WTC11 (cell line): ENCODE measurements at regions not wholly inside any gene's neighbourhood (a gene's known extent, or its start where the extent isn't known, plus 50 kb on each side); places are given as distances from the start of the nearest gene placed in this dataset.

Experiments used
- ATAC-seq: fragments of 200-7000 bp; cut with Tn5 transposase; 2 replicates; pipeline ENCODE4 v1.10.0; 2021; ENCODE audit warnings: mild to moderate bottlenecking, moderate library complexity
- CTCF ChIA-PET: fragments of 300-600 bp; sonication (Branson Sonifier 250); formaldehyde crosslinking; loops from one replicate; lab custom pipeline; 2021; ENCODE audit warnings: antibody characterized with exemption; lab: Charles Lee
- POLR2A ChIA-PET: fragments of 350-600 bp; sonication (Branson Sonifier 250); formaldehyde crosslinking; loops from one replicate; lab custom pipeline; 2021; ENCODE audit warnings: antibody characterized with exemption; lab: Charles Lee
- DNase-seq: peaks from one replicate; pipeline ENCODE4 v3.0.0; 2021; ENCODE audit warnings: low spot score
- H3K27ac Mint-ChIP-seq: 2 replicates; pipeline ENCODE4 v1.8.0; 2021; ENCODE audit warnings: mixed read lengths
- H3K27me3 Mint-ChIP-seq: 2 replicates; pipeline ENCODE4 v1.8.0; 2021; ENCODE audit warnings: low read depth, mild to moderate bottlenecking, moderate library complexity, mixed read lengths
- H3K36me3 Mint-ChIP-seq: 2 replicates; pipeline ENCODE4 v1.8.0; 2021; ENCODE audit warnings: mixed read lengths
- H3K4me1 Mint-ChIP-seq: 2 replicates; pipeline ENCODE4 v1.8.0; 2022; ENCODE audit warnings: mixed read lengths
- H3K4me3 Mint-ChIP-seq: 2 replicates; pipeline ENCODE4 v1.8.0; 2021; ENCODE audit warnings: mild to moderate bottlenecking, moderate library complexity, mixed read lengths
- H3K9me3 Mint-ChIP-seq: 2 replicates; pipeline ENCODE4 v1.8.0; 2021; ENCODE audit warnings: mixed read lengths
- ATF2 ChIP-seq: sonication (generic); formaldehyde crosslinking; IDR thresholded peaks from 2 replicates; pipeline ENCODE4 v1.8.1; 2022; ENCODE audit warnings: low read depth, missing genetic modification reagents, borderline replicate concordance
- ATF3 ChIP-seq: sonication (generic); formaldehyde crosslinking; conservative IDR thresholded peaks from 2 replicates; pipeline ENCODE4 v1.8.1; 2022; ENCODE audit warnings: mild to moderate bottlenecking, missing genetic modification reagents
- CTCF ChIP-seq: fragments of 200-600 bp; IDR thresholded peaks from 2 replicates; pipeline ENCODE4 v1.8.0; 2022; ENCODE audit warnings: antibody characterized with exemption
- E2F1 ChIP-seq: sonication (generic); formaldehyde crosslinking; IDR thresholded peaks from 2 replicates; pipeline ENCODE4 v1.8.0; 2022; ENCODE audit warnings: mild to moderate bottlenecking, missing genetic modification reagents
- E2F5 ChIP-seq: sonication (generic); formaldehyde crosslinking; IDR thresholded peaks from 2 replicates; pipeline ENCODE4 v1.8.1; 2022; ENCODE audit warnings: mild to moderate bottlenecking, moderate library complexity, missing genetic modification reagents
- EMX1 ChIP-seq: fragments of 250-450 bp; sonication (Bioruptor Pico); IDR thresholded peaks from 2 replicates; pipeline ENCODE4 v1.8.0; 2021; ENCODE audit warnings: mild to moderate bottlenecking
- GRHL2 ChIP-seq: fragments of 250-450 bp; sonication (Bioruptor Pico); IDR thresholded peaks from 2 replicates; pipeline ENCODE4 v1.8.0; 2022; ENCODE audit warnings: mild to moderate bottlenecking, moderate library complexity; ENCODE audit not compliant: insufficient replicate concordance, severe bottlenecking
- HMGXB4 ChIP-seq: sonication (generic); formaldehyde crosslinking; IDR thresholded peaks from 2 replicates; pipeline ENCODE4 v1.8.1; 2023; ENCODE audit warnings: mild to moderate bottlenecking, moderate library complexity, missing genetic modification reagents
- JAZF1 ChIP-seq: fragments of 250-450 bp; sonication (Bioruptor Pico); IDR thresholded peaks from 2 replicates; pipeline ENCODE4 v1.9.0; 2021; ENCODE audit warnings: moderate library complexity, mild to moderate bottlenecking, inconsistent platforms
- KAT7 ChIP-seq: sonication (generic); formaldehyde crosslinking; IDR thresholded peaks from 2 replicates; pipeline ENCODE4 v1.8.1; 2023; ENCODE audit warnings: missing genetic modification reagents, mild to moderate bottlenecking, borderline replicate concordance
- NFATC4 ChIP-seq: fragments of 250-450 bp; sonication (Bioruptor Pico); IDR thresholded peaks from 2 replicates; pipeline ENCODE4 v1.9.0; 2021; ENCODE audit warnings: mild to moderate bottlenecking
- NFE2L1 ChIP-seq: sonication (generic); formaldehyde crosslinking; IDR thresholded peaks from 2 replicates; pipeline ENCODE4 v1.8.1; 2023; ENCODE audit warnings: missing genetic modification reagents
- NR1H2 ChIP-seq: sonication (generic); formaldehyde crosslinking; IDR thresholded peaks from 2 replicates; pipeline ENCODE4 v1.9.0; 2021; ENCODE audit warnings: mild to moderate bottlenecking, moderate library complexity, missing genetic modification reagents
- USF1 ChIP-seq: sonication (generic); formaldehyde crosslinking; IDR thresholded peaks from 2 replicates; pipeline ENCODE4 v1.8.0; 2022; ENCODE audit warnings: mild to moderate bottlenecking, missing genetic modification reagents
- ZBTB21 ChIP-seq: sonication (generic); formaldehyde crosslinking; IDR thresholded peaks from 2 replicates; pipeline ENCODE4 v1.8.1; 2023; ENCODE audit warnings: mild to moderate bottlenecking, missing genetic modification reagents, borderline replicate concordance
- ZMAT4 ChIP-seq: fragments of 250-450 bp; sonication (Bioruptor Pico); IDR thresholded peaks from 2 replicates; pipeline ENCODE4 v1.9.0; 2021; ENCODE audit warnings: mild to moderate bottlenecking
- ZNF121 ChIP-seq: sonication (generic); formaldehyde crosslinking; IDR thresholded peaks from 2 replicates; pipeline ENCODE4 v1.8.0; 2023; ENCODE audit warnings: missing genetic modification reagents
- ZNF396 ChIP-seq: fragments of 250-450 bp; sonication (Bioruptor Pico); IDR thresholded peaks from 2 replicates; pipeline ENCODE4 v1.8.0; 2021; ENCODE audit warnings: mild to moderate bottlenecking, moderate library complexity, borderline replicate concordance
- ZNF416 ChIP-seq: fragments of 250-450 bp; sonication (Bioruptor Pico); IDR thresholded peaks from 2 replicates; pipeline ENCODE4 v1.9.0; 2021; ENCODE audit warnings: mild to moderate bottlenecking, inconsistent platforms
- ZNF423 ChIP-seq: fragments of 250-450 bp; sonication (Bioruptor Pico); IDR thresholded peaks from 2 replicates; pipeline ENCODE4 v2.1.2; 2022; ENCODE audit warnings: mild to moderate bottlenecking, moderate library complexity
- ZNF425 ChIP-seq: fragments of 250-450 bp; sonication (Bioruptor Pico); conservative IDR thresholded peaks from 2 replicates; pipeline ENCODE4 v1.9.0; 2021; ENCODE audit warnings: mild to moderate bottlenecking

GRCh38 chr4:111880116-111880515 lies 265.1 kb upstream of the FAM241A start:
- no peak overlapping the region for H3K27ac Mint-ChIP-seq
- TF ChIP-seq ZNF416 (CRISPR knock-in tag) (no peak), ZMAT4 (CRISPR knock-in tag) (no peak), HMGXB4 (no peak), ZBTB21 (CRISPR knock-in tag) (no peak), KAT7 (CRISPR knock-in tag) (no peak), USF1 (CRISPR knock-in tag) (no peak), JAZF1 (no peak), NFE2L1 (CRISPR knock-in tag) (no peak), ZNF396 (CRISPR knock-in tag) (no peak), ATF3 (CRISPR knock-in tag) (no peak), ZNF121 (CRISPR knock-in tag) (no peak), NFATC4 (CRISPR knock-in tag) (no peak), EMX1 (CRISPR knock-in tag) (no peak), E2F1 (CRISPR knock-in tag) (no peak), ATF2 (CRISPR knock-in tag) (no peak), GRHL2 (CRISPR knock-in tag) (no peak), NR1H2 (no peak)
- TF ChIP-seq, all 79 proteins: peak for 0
- ATAC-seq (no peak), DNase-seq (no peak)
- Mint-ChIP-seq H3K4me3 (no peak overlapping the region), H3K4me1 (no peaks in the 10 kb centered on the region), H3K9me3 (no peaks in the 10 kb centered on the region), H3K27me3 (peaks cover 3% of the 10 kb centered on the region), H3K36me3 (no peaks in the 10 kb centered on the region)
- POLR2A ChIA-PET: no interaction called here
- CTCF ChIA-PET: no interaction called here

GRCh38 chr4:111883557-111883999 lies 261.7 kb upstream of the FAM241A start:
- POLR2A ChIA-PET: no interaction called here
- Mint-ChIP-seq H3K4me3 (no peak overlapping the region), H3K27ac (no peak overlapping the region), H3K4me1 (no peaks in the 10 kb centered on the region), H3K36me3 (no peaks in the 10 kb centered on the region), H3K9me3 (no peaks in the 10 kb centered on the region), H3K27me3 (peaks cover 3% of the 10 kb centered on the region)
- ATAC-seq (no peak), DNase-seq (no peak)
- CTCF ChIA-PET: interaction anchor here (1.0 kb wide), 2 partner anchors 29 to 36 kb away, joined by 3 to 5 read pairs; no protein-coding TSS in a partner anchor
- TF ChIP-seq ATF2 (CRISPR knock-in tag) (no peak), CTCF (no peak), ZNF425 (no peak), E2F5 (CRISPR knock-in tag) (no peak), ZNF423 (CRISPR knock-in tag) (no peak)
